HepG2 (cell line): ENCODE measurements at regions not wholly inside any gene's neighbourhood (a gene's known extent, or its start where the extent isn't known, plus 50 kb on each side); places are given as distances from the start of the nearest gene placed in this dataset.
A peak's percentile ranks its signal among the peaks of the same experiment; 100 is the strongest.

ENCODE experiments used
- ATF7 ChIP-seq, 2 experiments: fragments of 450-650 bp in 1 of 2; sonication (generic) in 1 of 2; formaldehyde crosslinking in 1 of 2; IDR thresholded peaks; 2 replicates each; pipeline versions ENCODE4 v1.4.0 to v1.6.1; 2016 to 2020; ENCODE audit warnings: antibody characterized with exemption in 1 of 2, mild to moderate bottlenecking in 1 of 2, missing genetic modification reagents in 1 of 2
- ERF ChIP-seq: IDR thresholded peaks from 2 replicates; pipeline ENCODE4 v1.6.1; 2018; ENCODE audit warnings: missing biosample characterization, missing genetic modification reagents
- ETV5 ChIP-seq: IDR thresholded peaks from 2 replicates; pipeline ENCODE4 v1.6.1; 2018; ENCODE audit warnings: missing biosample characterization, missing genetic modification reagents, inconsistent platforms, borderline replicate concordance
- FOXA3 ChIP-seq: IDR thresholded peaks from 2 replicates; pipeline ENCODE4 v1.6.1; 2016; ENCODE audit warnings: missing genetic modification reagents, missing compliant biosample characterization
- HHEX ChIP-seq: IDR thresholded peaks from 2 replicates; pipeline ENCODE4 v1.6.1; 2016; ENCODE audit warnings: control low read depth
- HMGA1 ChIP-seq: sonication (generic); formaldehyde crosslinking; conservative IDR thresholded peaks from 2 replicates; pipeline ENCODE4 v1.4.0; 2020; ENCODE audit warnings: missing genetic modification reagents
- ISL2 ChIP-seq: sonication (generic); formaldehyde crosslinking; IDR thresholded peaks from 2 replicates; pipeline ENCODE4 v1.5.0; 2020; ENCODE audit warnings: missing genetic modification reagents
- KDM2A ChIP-seq: sonication (generic); formaldehyde crosslinking; IDR thresholded peaks from 2 replicates; pipeline ENCODE4 v1.4.0; 2020; ENCODE audit warnings: low read depth, missing genetic modification reagents, borderline replicate concordance
- KMT2B ChIP-seq: IDR thresholded peaks from 2 replicates; pipeline ENCODE4 v1.6.1; 2016; ENCODE audit warnings: missing genetic modification reagents, missing compliant biosample characterization
- MAZ ChIP-seq, 2 experiments: sonication (generic) in 1 of 2; formaldehyde crosslinking in 1 of 2; IDR thresholded peaks; 2 replicates each; pipeline versions ENCODE4 v1.5.0 to v1.6.1; 2012 to 2020; ENCODE audit warnings: low read depth in 2 of 2, mild to moderate bottlenecking in 2 of 2, borderline replicate concordance in 1 of 2, improper control_type of control experiment in 1 of 2, low read length in 1 of 2, missing genetic modification reagents in 1 of 2, moderate library complexity in 1 of 2
- PHF20 ChIP-seq: sonication (generic); formaldehyde crosslinking; IDR thresholded peaks from 2 replicates; pipeline ENCODE4 v1.5.0; 2020; ENCODE audit warnings: mild to moderate bottlenecking, missing genetic modification reagents
- SOX6 ChIP-seq, 2 experiments: fragments of 450-650 bp in 1 of 2; sonication (generic) in 1 of 2; formaldehyde crosslinking in 1 of 2; IDR thresholded peaks; 2 replicates each; pipeline versions ENCODE4 v1.4.0 to v1.6.1; 2017 to 2020; ENCODE audit warnings: antibody characterized with exemption in 1 of 2, mild to moderate bottlenecking in 1 of 2, missing genetic modification reagents in 1 of 2
- TOPORS ChIP-seq: sonication (generic); formaldehyde crosslinking; IDR thresholded peaks from 2 replicates; pipeline ENCODE4 v1.8.0; 2023; ENCODE audit warnings: mild to moderate bottlenecking, missing genetic modification reagents
- ZBTB42 ChIP-seq: sonication (generic); formaldehyde crosslinking; IDR thresholded peaks from 2 replicates; pipeline ENCODE4 v1.5.0; 2020; ENCODE audit warnings: mild to moderate bottlenecking, missing genetic modification reagents
- ZFP90 ChIP-seq: sonication (generic); formaldehyde crosslinking; IDR thresholded peaks from 2 replicates; pipeline ENCODE4 v1.8.0; 2022; ENCODE audit warnings: missing genetic modification reagents, mild to moderate bottlenecking, inconsistent platforms, borderline replicate concordance
- ZMYM4 ChIP-seq: sonication (generic); formaldehyde crosslinking; IDR thresholded peaks from 2 replicates; pipeline ENCODE4 v1.8.1; 2023; ENCODE audit warnings: mild to moderate bottlenecking, missing genetic modification reagents
- ZNF546 ChIP-seq: sonication (generic); formaldehyde crosslinking; conservative IDR thresholded peaks from 2 replicates; pipeline ENCODE4 v1.8.1; 2023; ENCODE audit warnings: mild to moderate bottlenecking, missing genetic modification reagents
- ZNF615 ChIP-seq: sonication (generic); formaldehyde crosslinking; IDR thresholded peaks from 2 replicates; pipeline ENCODE4 v1.5.0; 2020; ENCODE audit warnings: mild to moderate bottlenecking, missing genetic modification reagents, borderline replicate concordance
- ZNF629 ChIP-seq: sonication (generic); formaldehyde crosslinking; conservative IDR thresholded peaks from 2 replicates; pipeline ENCODE4 v1.5.0; 2020; ENCODE audit warnings: missing genetic modification reagents
- TF ChIP-seq, protein P1 (sequence below): sonication (generic); formaldehyde crosslinking; IDR thresholded peaks from 2 replicates; pipeline ENCODE4 v1.4.0; 2020; ENCODE audit warnings: mild to moderate bottlenecking, missing genetic modification reagents
- TF ChIP-seq, protein P2 (sequence below): sonication (generic); formaldehyde crosslinking; IDR thresholded peaks from 2 replicates; pipeline ENCODE4 v1.8.1; 2023; ENCODE audit warnings: mild to moderate bottlenecking, missing genetic modification reagents, borderline replicate concordance
- TF ChIP-seq, protein P3 (sequence below): IDR thresholded peaks from 2 replicates; pipeline ENCODE4 v1.6.1; 2016
- TF ChIP-seq, protein P4 (sequence below): sonication (generic); formaldehyde crosslinking; IDR thresholded peaks from 2 replicates; pipeline ENCODE4 v1.4.0; 2020; ENCODE audit warnings: missing genetic modification reagents, borderline replicate concordance

DNA sequence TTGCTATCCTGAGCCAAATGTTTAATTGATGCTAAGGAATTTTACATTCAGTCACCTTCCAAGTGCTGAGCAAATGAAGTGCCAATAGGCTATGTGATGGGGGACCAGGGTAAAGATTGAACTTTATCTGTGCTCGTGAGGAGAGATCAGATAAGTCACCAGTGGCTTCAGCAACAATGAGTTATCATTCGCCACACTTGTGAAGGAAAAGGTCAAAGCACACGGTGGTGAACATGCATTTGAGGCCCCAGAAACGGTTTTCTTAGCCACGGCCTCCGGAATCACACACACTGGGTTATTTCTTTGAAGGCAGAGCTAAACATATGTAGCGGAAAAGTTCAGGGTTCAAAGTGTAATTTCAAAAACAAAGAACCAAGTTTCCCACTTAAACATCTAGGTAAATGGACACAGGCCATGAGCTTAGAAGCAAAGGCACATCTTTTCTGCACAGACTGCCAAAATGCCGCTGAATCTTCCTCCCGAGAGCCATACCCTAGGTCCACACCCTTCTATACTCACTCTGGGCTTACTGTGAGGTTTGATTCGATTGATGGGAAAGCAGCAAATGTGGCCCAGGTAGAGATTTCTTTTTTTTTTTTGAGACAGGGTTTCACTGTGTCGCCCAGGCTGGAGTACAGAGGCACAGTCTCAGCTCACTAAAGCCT lies 268.5 kb downstream of the SHQ1 start (continued):
- TF ChIP-seq ERF (CRISPR knock-in tag) (peak; percentile 77), KDM2A (CRISPR knock-in tag) (no peak), HMGA1 (CRISPR knock-in tag) (no peak), ISL2 (CRISPR knock-in tag) (no peak; the same call in none of the 2 replicates), ZFP90 (CRISPR knock-in tag) (peak; percentile 49; the same call in 1 of the 2 replicates), ZNF546 (CRISPR knock-in tag) (peak; percentile 32; the same call in 1 of the 2 replicates), HHEX (CRISPR knock-in tag) (no peak), ATF7 (IDR thresholded peaks at IDR 0.05) (no peak), ATF7 (CRISPR knock-in tag; IDR thresholded peaks at IDR 0.05) (no peak), ZBTB42 (CRISPR knock-in tag) (no peak), ZMYM4 (CRISPR knock-in tag) (peak; percentile 74), ETV5 (CRISPR knock-in tag) (peak; percentile 83; the same call in 1 of the 2 replicates), ZNF629 (CRISPR knock-in tag) (peak; percentile 41; the same call in 1 of the 2 replicates), ZNF615 (CRISPR knock-in tag) (peak; percentile 82; the same call in 1 of the 2 replicates), PHF20 (CRISPR knock-in tag) (peak; percentile 41; the same call in 1 of the 2 replicates), KMT2B (CRISPR knock-in tag) (peak; percentile 48; the same call in 1 of the 2 replicates), MAZ (IDR thresholded peaks at IDR 0.05; ENCODE audit: borderline replicate concordance, low read depth, low read length) (no peak), MAZ (CRISPR knock-in tag; IDR thresholded peaks at IDR 0.05; ENCODE audit: low read depth) (peak; percentile 35), TOPORS (0 out of 2 replicates have a peak, but pooled peaks have one; percentile 52), SOX6 (IDR thresholded peaks at IDR 0.05) (no peak), SOX6 (CRISPR knock-in tag; IDR thresholded peaks at IDR 0.05) (peak; percentile 97), FOXA3 (CRISPR knock-in tag) (peak; percentile 74)
- TF ChIP-seq, protein P1, sequence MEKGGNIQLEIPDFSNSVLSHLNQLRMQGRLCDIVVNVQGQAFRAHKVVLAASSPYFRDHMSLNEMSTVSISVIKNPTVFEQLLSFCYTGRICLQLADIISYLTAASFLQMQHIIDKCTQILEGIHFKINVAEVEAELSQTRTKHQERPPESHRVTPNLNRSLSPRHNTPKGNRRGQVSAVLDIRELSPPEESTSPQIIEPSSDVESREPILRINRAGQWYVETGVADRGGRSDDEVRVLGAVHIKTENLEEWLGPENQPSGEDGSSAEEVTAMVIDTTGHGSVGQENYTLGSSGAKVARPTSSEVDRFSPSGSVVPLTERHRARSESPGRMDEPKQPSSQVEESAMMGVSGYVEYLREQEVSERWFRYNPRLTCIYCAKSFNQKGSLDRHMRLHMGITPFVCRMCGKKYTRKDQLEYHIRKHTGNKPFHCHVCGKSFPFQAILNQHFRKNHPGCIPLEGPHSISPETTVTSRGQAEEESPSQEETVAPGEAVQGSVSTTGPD = peak; percentile 86; the same call in 1 of the 2 replicates
- TF ChIP-seq, protein P2, sequence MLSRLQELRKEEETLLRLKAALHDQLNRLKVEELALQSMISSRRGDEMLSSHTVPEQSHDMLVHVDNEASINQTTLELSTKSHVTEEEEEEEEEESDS = 0 out of 2 replicates have a peak, but pooled peaks have one; percentile 50
- TF ChIP-seq, protein P3, sequence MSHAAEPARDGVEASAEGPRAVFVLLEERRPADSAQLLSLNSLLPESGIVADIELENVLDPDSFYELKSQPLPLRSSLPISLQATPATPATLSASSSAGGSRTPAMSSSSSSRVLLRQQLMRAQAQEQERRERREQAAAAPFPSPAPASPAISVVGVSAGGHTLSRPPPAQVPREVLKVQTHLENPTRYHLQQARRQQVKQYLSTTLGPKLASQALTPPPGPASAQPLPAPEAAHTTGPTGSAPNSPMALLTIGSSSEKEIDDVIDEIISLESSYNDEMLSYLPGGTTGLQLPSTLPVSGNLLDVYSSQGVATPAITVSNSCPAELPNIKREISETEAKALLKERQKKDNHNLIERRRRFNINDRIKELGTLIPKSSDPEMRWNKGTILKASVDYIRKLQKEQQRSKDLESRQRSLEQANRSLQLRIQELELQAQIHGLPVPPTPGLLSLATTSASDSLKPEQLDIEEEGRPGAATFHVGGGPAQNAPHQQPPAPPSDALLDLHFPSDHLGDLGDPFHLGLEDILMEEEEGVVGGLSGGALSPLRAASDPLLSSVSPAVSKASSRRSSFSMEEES = peak; percentile 65
- TF ChIP-seq, protein P4, sequence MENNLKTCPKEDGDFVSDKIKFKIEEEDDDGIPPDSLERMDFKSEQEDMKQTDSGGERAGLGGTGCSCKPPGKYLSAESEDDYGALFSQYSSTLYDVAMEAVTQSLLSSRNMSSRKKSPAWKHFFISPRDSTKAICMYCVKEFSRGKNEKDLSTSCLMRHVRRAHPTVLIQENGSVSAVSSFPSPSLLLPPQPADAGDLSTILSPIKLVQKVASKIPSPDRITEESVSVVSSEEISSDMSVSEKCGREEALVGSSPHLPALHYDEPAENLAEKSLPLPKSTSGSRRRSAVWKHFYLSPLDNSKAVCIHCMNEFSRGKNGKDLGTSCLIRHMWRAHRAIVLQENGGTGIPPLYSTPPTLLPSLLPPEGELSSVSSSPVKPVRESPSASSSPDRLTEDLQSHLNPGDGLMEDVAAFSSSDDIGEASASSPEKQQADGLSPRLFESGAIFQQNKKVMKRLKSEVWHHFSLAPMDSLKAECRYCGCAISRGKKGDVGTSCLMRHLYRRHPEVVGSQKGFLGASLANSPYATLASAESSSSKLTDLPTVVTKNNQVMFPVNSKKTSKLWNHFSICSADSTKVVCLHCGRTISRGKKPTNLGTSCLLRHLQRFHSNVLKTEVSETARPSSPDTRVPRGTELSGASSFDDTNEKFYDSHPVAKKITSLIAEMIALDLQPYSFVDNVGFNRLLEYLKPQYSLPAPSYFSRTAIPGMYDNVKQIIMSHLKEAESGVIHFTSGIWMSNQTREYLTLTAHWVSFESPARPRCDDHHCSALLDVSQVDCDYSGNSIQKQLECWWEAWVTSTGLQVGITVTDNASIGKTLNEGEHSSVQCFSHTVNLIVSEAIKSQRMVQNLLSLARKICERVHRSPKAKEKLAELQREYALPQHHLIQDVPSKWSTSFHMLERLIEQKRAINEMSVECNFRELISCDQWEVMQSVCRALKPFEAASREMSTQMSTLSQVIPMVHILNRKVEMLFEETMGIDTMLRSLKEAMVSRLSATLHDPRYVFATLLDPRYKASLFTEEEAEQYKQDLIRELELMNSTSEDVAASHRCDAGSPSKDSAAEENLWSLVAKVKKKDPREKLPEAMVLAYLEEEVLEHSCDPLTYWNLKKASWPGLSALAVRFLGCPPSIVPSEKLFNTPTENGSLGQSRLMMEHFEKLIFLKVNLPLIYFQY = 0 out of 2 replicates have a peak, but pooled peaks have one; percentile 20
